Naive thymus-derived CD4-positive, alpha-beta T cell (primary cell): ENCODE measurements at regions not wholly inside any gene's neighbourhood (a gene's known extent, or its start where the extent isn't known, plus 50 kb on each side); places are given as distances from the start of the nearest gene placed in this dataset.
A peak's percentile ranks its signal among the peaks of the same experiment; 100 is the strongest.

ENCODE experiments used
- ATAC-seq: fragments of 150-1000 bp; cut with Tn5 transposase; 2 replicates; pipeline ENCODE4 v1.10.0; 2021; ENCODE audit warnings: mild to moderate bottlenecking, moderate library complexity
- CTCF ChIA-PET: fragments of 350-600 bp; sonication (Branson Sonifier 250); formaldehyde crosslinking; loops from one replicate; lab custom pipeline; 2021; ENCODE audit warnings: antibody characterized with exemption; lab: Charles Lee
- POLR2A ChIA-PET: fragments of 350-600 bp; sonication (Branson Sonifier 250); formaldehyde crosslinking; loops from one replicate; lab custom pipeline; 2021; ENCODE audit warnings: antibody characterized with exemption, inconsistent platforms; lab: Charles Lee
- DNase-seq, 9 donors: peaks; one replicate each; pipeline versions ENCODE4 v3.0.0 to v3.0.0-alpha.2; 2020 to 2022; ENCODE audit warnings: mixed read lengths in 1 of 9
- H3K27ac ChIP-seq: one replicate; pipeline ENCODE4 v1.7.0; 2013; ENCODE audit warnings: mild to moderate bottlenecking, low read depth, low read length, moderate library complexity
- H3K27me3 ChIP-seq, 2 donors: one replicate each; pipeline ENCODE4 v1.7.0; 2013; ENCODE audit warnings: low read length in 2 of 2, mild to moderate bottlenecking in 2 of 2, moderate library complexity in 2 of 2; ENCODE audit not compliant: control insufficient read depth in 2 of 2, insufficient read depth in 2 of 2
- H3K36me3 ChIP-seq, 3 experiments: 1 replicate in 2 of 3; 2 replicates in 1 of 3; pipeline ENCODE4 v1.7.0; 2013; ENCODE audit warnings: low read length in 3 of 3, mild to moderate bottlenecking in 3 of 3, moderate library complexity in 1 of 3; ENCODE audit not compliant: insufficient read depth in 3 of 3, control insufficient read depth in 2 of 3
- H3K4me1 ChIP-seq, 2 donors: one replicate each; pipeline ENCODE4 v1.7.0; 2013; ENCODE audit warnings: low read length in 2 of 2, mild to moderate bottlenecking in 2 of 2, moderate library complexity in 1 of 2; ENCODE audit not compliant: control insufficient read depth in 2 of 2, insufficient read depth in 2 of 2
- H3K4me3 ChIP-seq: 2 replicates; pipeline ENCODE4 v1.7.0; 2013; ENCODE audit warnings: mild to moderate bottlenecking, low read length
- H3K9me3 ChIP-seq, 3 experiments: 1 replicate in 2 of 3; 2 replicates in 1 of 3; pipeline ENCODE4 v1.7.0; 2013; ENCODE audit warnings: low read length in 3 of 3; ENCODE audit not compliant: control insufficient read depth in 2 of 3
- H3K27ac Mint-ChIP-seq, 9 donors: one replicate each; pipeline ENCODE4 v1.8.0; 2020 to 2022; ENCODE audit warnings: mixed read lengths in 9 of 9, mild to moderate bottlenecking in 8 of 9, moderate library complexity in 5 of 9, inconsistent platforms in 2 of 9
- H3K27me3 Mint-ChIP-seq, 5 donors: one replicate each; pipeline ENCODE4 v1.8.0; 2021 to 2022; ENCODE audit warnings: mixed read lengths in 5 of 5, mild to moderate bottlenecking in 1 of 5
- H3K36me3 Mint-ChIP-seq, 5 donors: one replicate each; pipeline ENCODE4 v1.8.0; 2020 to 2022; ENCODE audit warnings: mixed read lengths in 5 of 5, mild to moderate bottlenecking in 3 of 5, inconsistent platforms in 1 of 5
- H3K4me1 Mint-ChIP-seq, 7 donors: one replicate each; pipeline ENCODE4 v1.8.0; 2020 to 2022; ENCODE audit warnings: mixed read lengths in 7 of 7, mild to moderate bottlenecking in 3 of 7, inconsistent platforms in 1 of 7
- H3K4me3 Mint-ChIP-seq, 10 donors: one replicate each; pipeline ENCODE4 v1.8.0; 2020 to 2022; ENCODE audit warnings: mild to moderate bottlenecking in 10 of 10, mixed read lengths in 10 of 10, moderate library complexity in 6 of 10, inconsistent platforms in 2 of 10
- H3K9me3 Mint-ChIP-seq, 11 donors: one replicate each; pipeline ENCODE4 v1.8.0; 2020 to 2022; ENCODE audit warnings: mixed read lengths in 11 of 11, mild to moderate bottlenecking in 4 of 11, inconsistent platforms in 1 of 11, moderate library complexity in 1 of 11
- intact Hi-C, 2 donors: fragments of 100-400 bp; cut with micrococcal nuclease; formaldehyde crosslinking; loops; one replicate each; pipeline ENCODE4 v1.15.1; 2023

- DNase-seq = no peak
- Histone ChIP-seq H3K27me3 (no peaks in the 10 kb centered on the region), H3K27ac (no peak overlapping the region), H3K4me3 (no peak overlapping the region), H3K4me1 (no peaks in the 10 kb centered on the region), H3K36me3 (no peaks in the 10 kb centered on the region), H3K9me3 (no peaks in the 10 kb centered on the region)
- Mint-ChIP-seq H3K27ac (no peak overlapping the region), H3K36me3 (peaks cover 0 to 27% (median 0%) of the 10 kb centered on the region in 5 donors), H3K4me1 (peaks cover 13 to 62% (median 38%) of the 10 kb centered on the region in 7 donors), H3K4me3 (peak overlapping the region in 1 of 10 donors; percentile 42), H3K27me3 (peaks cover 0 to 2% (median 0%) of the 10 kb centered on the region in 5 donors), H3K9me3 (peaks cover 0 to 16% (median 1%) of the 10 kb centered on the region in 11 donors)
- POLR2A ChIA-PET = no interaction called here
- no peak for ATAC-seq
- CTCF ChIA-PET = no interaction called here
- intact Hi-C loops = loop anchor here in 1 of 2 donors (2.0 kb wide), 1 partner anchor 16 kb away; no protein-coding TSS in a partner anchor
Measured at GRCh38 chr9:20226345-20226744, 396.0 kb downstream of the MLLT3 start.

- H3K27me3 ChIP-seq = no peaks in the 10 kb centered on the region
- no peak for DNase-seq
- H3K27me3 Mint-ChIP-seq = peaks cover 0 to 4% (median 0%) of the 10 kb centered on the region in 5 donors
- peaks cover 0 to 15% (median 0%) of the 10 kb centered on the region in 11 donors for H3K9me3 Mint-ChIP-seq
- peaks cover 0 to 24% (median 0%) of the 10 kb centered on the region in 5 donors for H3K36me3 Mint-ChIP-seq
- no peaks in the 10 kb centered on the region for H3K9me3 ChIP-seq
- H3K4me1 Mint-ChIP-seq = peaks cover 15 to 68% (median 43%) of the 10 kb centered on the region in 7 donors
- H3K4me1 ChIP-seq = no peaks in the 10 kb centered on the region
- CTCF ChIA-PET = no interaction called here
- H3K4me3 Mint-ChIP-seq = peak overlapping the region in 3 of 10 donors; percentile 26 to 67 (median 34)
- POLR2A ChIA-PET = no interaction called here
- no peak overlapping the region for H3K27ac ChIP-seq
- H3K4me3 ChIP-seq = peak overlapping the region; percentile 3
- no peak for ATAC-seq
- no peaks in the 10 kb centered on the region for H3K36me3 ChIP-seq
- H3K27ac Mint-ChIP-seq = peak overlapping the region in 1 of 9 donors; percentile 35
- intact Hi-C loops = loop anchor here in 1 of 2 donors (2.0 kb wide), 1 partner anchor 17 kb away; no protein-coding TSS in a partner anchor
Measured at GRCh38 chr9:20225826-20226225, 396.5 kb downstream of the MLLT3 start.

- Mint-ChIP-seq H3K9me3 (peaks cover 0 to 9% (median 0%) of the 10 kb centered on the region in 11 donors), H3K27ac (peak overlapping the region in 1 of 9 donors; percentile 35), H3K4me3 (no peak overlapping the region), H3K36me3 (peaks cover 0 to 20% (median 0%) of the 10 kb centered on the region in 5 donors), H3K27me3 (peaks cover 0 to 4% (median 0%) of the 10 kb centered on the region in 5 donors), H3K4me1 (peaks cover 18 to 75% (median 44%) of the 10 kb centered on the region in 7 donors)
- POLR2A ChIA-PET = interaction anchor here (0.5 to 1.1 kb wide), 3 partner anchors 15 to 763 kb away, joined by 3 read pairs; no protein-coding TSS in a partner anchor
- Histone ChIP-seq H3K9me3 (no peaks in the 10 kb centered on the region), H3K27ac (no peak overlapping the region), H3K27me3 (no peaks in the 10 kb centered on the region), H3K4me1 (no peaks in the 10 kb centered on the region), H3K4me3 (no peak overlapping the region), H3K36me3 (no peaks in the 10 kb centered on the region)
- CTCF ChIA-PET = no interaction called here
- DNase-seq = no peak
- no peak for ATAC-seq
- intact Hi-C loops = no loop called here
Measured at GRCh38 chr9:20224756-20225155, 397.5 kb downstream of the MLLT3 start.

- Histone ChIP-seq H3K4me3 (no peak overlapping the region), H3K36me3 (no peaks in the 10 kb centered on the region), H3K27me3 (no peaks in the 10 kb centered on the region), H3K9me3 (no peaks in the 10 kb centered on the region), H3K27ac (no peak overlapping the region), H3K4me1 (no peaks in the 10 kb centered on the region)
- CTCF ChIA-PET = no interaction called here
- intact Hi-C loops = no loop called here
- no peak for DNase-seq
- no peak overlapping the region for H3K27ac Mint-ChIP-seq
- no peak overlapping the region for H3K4me3 Mint-ChIP-seq
- H3K27me3 Mint-ChIP-seq = peaks cover 0 to 4% (median 0%) of the 10 kb centered on the region in 5 donors
- no peak for ATAC-seq
- H3K4me1 Mint-ChIP-seq = peaks cover 10 to 43% (median 27%) of the 10 kb centered on the region in 7 donors
- peaks cover 0 to 7% (median 0%) of the 10 kb centered on the region in 11 donors for H3K9me3 Mint-ChIP-seq
- H3K36me3 Mint-ChIP-seq = peaks cover 0 to 13% (median 0%) of the 10 kb centered on the region in 5 donors
- POLR2A ChIA-PET = no interaction called here
Measured at GRCh38 chr9:20220286-20220685, 402.0 kb downstream of the MLLT3 start.

GRCh38 chr9:20219437-20219836, 402.9 kb downstream of the MLLT3 start:
- H3K36me3 ChIP-seq = no peaks in the 10 kb centered on the region
- H3K4me3 ChIP-seq = no peak overlapping the region
- CTCF ChIA-PET = no interaction called here
- no peaks in the 10 kb centered on the region for H3K9me3 ChIP-seq
- DNase-seq = no peak
- peaks cover 0 to 4% (median 0%) of the 10 kb centered on the region in 5 donors for H3K27me3 Mint-ChIP-seq
- H3K27me3 ChIP-seq = no peaks in the 10 kb centered on the region
- ATAC-seq = no peak
- no peak overlapping the region for H3K4me3 Mint-ChIP-seq
- H3K27ac ChIP-seq = no peak overlapping the region
- POLR2A ChIA-PET = no interaction called here
- peaks cover 9 to 38% (median 19%) of the 10 kb centered on the region in 7 donors for H3K4me1 Mint-ChIP-seq
- H3K36me3 Mint-ChIP-seq = peaks cover 0 to 19% (median 0%) of the 10 kb centered on the region in 5 donors
- no peaks in the 10 kb centered on the region for H3K4me1 ChIP-seq
- no peak overlapping the region for H3K27ac Mint-ChIP-seq
- intact Hi-C loops = no loop called here
- peaks cover 0 to 12% (median 0%) of the 10 kb centered on the region in 11 donors for H3K9me3 Mint-ChIP-seq

- ATAC-seq = no peak
- Histone ChIP-seq H3K4me3 (no peak overlapping the region), H3K4me1 (no peaks in the 10 kb centered on the region), H3K36me3 (no peaks in the 10 kb centered on the region), H3K9me3 (no peaks in the 10 kb centered on the region), H3K27me3 (no peaks in the 10 kb centered on the region), H3K27ac (no peak overlapping the region)
- DNase-seq = no peak
- H3K27me3 Mint-ChIP-seq = peaks cover 0 to 4% (median 0%) of the 10 kb centered on the region in 5 donors
- no peak overlapping the region for H3K4me3 Mint-ChIP-seq
- intact Hi-C loops = no loop called here
- peaks cover 0 to 15% (median 0%) of the 10 kb centered on the region in 11 donors for H3K9me3 Mint-ChIP-seq
- CTCF ChIA-PET = no interaction called here
- peaks cover 8 to 28% (median 14%) of the 10 kb centered on the region in 7 donors for H3K4me1 Mint-ChIP-seq
- POLR2A ChIA-PET = no interaction called here
- H3K36me3 Mint-ChIP-seq = peaks cover 0 to 17% (median 0%) of the 10 kb centered on the region in 5 donors
- no peak overlapping the region for H3K27ac Mint-ChIP-seq
Measured at GRCh38 chr9:20217596-20217995, 404.7 kb downstream of the MLLT3 start.

- intact Hi-C loops = no loop called here
- H3K4me1 Mint-ChIP-seq = peaks cover 6 to 26% (median 10%) of the 10 kb centered on the region in 7 donors
- CTCF ChIA-PET = interaction anchor here (0.6 kb wide), 1 partner anchor 606 kb away, joined by 3 read pairs; no protein-coding TSS in a partner anchor
- no peak overlapping the region for H3K27ac Mint-ChIP-seq
- DNase-seq (no peak), ATAC-seq (no peak)
- H3K36me3 Mint-ChIP-seq = peaks cover 0 to 19% (median 0%) of the 10 kb centered on the region in 5 donors
- peaks cover 0 to 2% (median 0%) of the 10 kb centered on the region in 5 donors for H3K27me3 Mint-ChIP-seq
- H3K27ac ChIP-seq = no peak overlapping the region
- POLR2A ChIA-PET = no interaction called here
- no peaks in the 10 kb centered on the region for H3K9me3 ChIP-seq
- H3K9me3 Mint-ChIP-seq = peaks cover 0 to 14% (median 0%) of the 10 kb centered on the region in 11 donors
- no peak overlapping the region for H3K4me3 Mint-ChIP-seq
- H3K27me3 ChIP-seq = no peaks in the 10 kb centered on the region
- no peaks in the 10 kb centered on the region for H3K36me3 ChIP-seq
- H3K4me3 ChIP-seq = no peak overlapping the region
- no peaks in the 10 kb centered on the region for H3K4me1 ChIP-seq
Measured at GRCh38 chr9:20216438-20216837, 405.9 kb downstream of the MLLT3 start.
